HG03135 (cell line): ENCODE measurements at regions not wholly inside any gene's neighbourhood (a gene's known extent, or its start where the extent isn't known, plus 50 kb on each side); places are given as distances from the start of the nearest gene placed in this dataset.

Experiments used
- ATAC-seq: cut with Tn5 transposase; IDR thresholded peaks from one replicate; pipeline ENCODE4 v1.9.1; 2021; ENCODE audit warnings: mild to moderate bottlenecking, moderate library complexity; ENCODE audit not compliant: unreplicated experiment

DNA sequence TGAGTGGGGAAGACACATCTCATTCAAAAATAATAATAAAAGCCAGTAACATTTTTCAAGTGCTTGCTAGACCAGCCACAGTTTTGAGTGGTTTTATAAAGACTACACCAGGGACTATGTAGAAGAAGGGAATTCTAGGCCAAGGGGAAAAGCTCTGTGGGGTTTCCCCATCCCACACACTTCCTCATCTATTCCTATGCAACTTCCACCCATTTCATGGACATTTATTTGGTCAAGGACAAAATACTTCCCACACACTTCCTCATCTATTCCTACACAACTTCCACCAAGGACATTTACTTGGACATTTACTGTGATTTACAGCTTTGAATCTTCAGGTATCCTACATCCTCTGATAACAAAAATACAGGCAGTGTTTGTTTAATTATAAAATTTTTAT, 86.5 kb upstream of the KLF3 start:
- ATAC-seq: no peak

DNA sequence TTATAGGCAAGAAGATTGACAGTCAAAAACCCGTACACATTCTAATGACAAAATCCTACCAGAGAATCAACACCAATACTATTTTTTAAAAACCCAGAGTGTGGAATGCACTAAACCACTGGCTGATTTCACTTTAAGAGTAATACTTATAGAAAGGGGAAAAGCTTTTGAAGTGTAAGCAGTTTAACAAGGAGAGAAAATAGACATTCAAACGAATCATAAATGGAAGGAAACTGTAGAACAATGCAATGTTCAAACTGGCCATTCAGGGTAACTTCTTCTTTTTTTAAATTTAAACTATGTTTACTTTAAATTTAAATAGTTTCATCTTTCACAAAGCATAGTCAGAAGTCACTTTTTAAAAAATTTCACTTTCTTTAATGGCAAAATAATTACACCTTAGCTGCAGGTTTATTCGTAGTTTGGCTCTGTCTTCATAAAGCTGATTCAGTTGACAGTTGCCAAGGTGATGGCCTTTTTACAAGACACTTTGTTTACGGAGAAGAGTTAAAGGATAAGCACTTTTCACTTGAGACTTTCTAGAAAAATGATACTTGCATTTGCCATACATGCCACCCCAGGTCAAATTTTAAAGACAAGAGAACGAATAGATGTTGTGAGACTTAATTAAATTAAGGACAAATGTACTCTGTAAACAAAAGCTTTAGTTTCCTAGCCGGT, 82.4 kb upstream of the KLF3 start:
- no peak for ATAC-seq

DNA sequence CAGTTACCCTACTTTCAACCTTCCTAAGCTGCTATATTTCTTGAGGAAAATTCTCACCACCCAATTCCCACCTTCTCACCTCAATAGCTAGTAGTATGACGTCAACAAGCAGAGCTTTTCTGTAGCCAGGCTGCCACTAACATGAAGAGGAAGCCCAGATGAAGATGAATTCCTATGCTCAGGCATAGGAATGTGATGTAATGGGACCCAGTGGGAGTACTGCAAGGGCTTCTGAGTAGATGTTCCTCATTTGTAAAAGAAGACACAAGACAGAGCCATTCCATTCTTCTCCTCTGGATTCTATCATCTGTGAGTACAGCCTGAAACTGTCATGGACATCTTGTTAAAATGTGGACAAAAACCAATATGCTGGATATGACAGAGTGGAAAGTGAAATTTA, 81.6 kb upstream of the KLF3 start:
- no peak for ATAC-seq

DNA sequence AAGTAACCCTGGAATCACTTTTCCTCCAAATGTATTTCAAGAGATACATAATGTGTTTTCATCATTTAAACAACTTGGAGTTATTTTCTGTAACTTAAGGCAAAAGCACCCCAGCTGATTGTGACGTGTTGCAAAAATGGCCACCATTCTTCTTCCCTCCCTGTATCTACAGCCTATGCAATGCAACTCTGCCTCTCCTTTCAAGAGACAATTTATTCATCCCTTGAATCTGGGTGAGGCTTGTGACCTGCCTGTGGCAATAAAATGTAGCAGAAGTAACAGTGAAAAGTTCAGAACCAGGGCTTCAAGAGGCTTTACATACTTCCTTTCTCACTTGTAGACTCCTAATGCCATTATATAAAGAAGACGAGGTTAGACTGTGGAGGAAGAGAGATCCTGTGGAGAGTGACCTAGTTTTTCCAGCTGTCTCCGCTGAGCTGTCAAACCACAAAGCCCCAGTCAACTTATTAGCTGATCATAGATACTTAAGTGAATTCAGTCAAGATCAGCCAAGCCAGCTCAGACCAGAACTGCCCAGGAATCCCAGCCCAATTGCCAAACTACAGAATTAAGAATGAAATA, 81.0 kb upstream of the KLF3 start:
- no peak for ATAC-seq

DNA sequence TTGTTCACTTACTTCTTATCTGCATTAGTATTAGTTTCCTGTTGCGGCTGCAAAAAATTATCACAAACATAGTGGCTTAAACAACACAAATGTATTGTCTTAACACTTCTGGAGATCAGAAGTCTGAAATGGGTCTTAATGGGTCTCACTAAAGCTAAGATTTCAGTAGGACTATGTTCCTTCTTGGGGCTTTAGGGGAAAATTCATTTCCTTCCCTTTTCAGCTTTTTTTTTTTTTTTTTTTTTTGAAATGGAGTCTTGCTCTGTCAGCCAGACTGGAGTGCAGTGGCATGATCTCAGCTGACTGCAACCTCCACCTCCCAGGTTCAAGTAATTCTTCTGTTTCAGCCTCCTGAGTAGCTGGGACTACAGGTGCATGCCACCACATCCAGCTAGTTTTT, 78.1 kb upstream of the KLF3 start:
- no peak for ATAC-seq

DNA sequence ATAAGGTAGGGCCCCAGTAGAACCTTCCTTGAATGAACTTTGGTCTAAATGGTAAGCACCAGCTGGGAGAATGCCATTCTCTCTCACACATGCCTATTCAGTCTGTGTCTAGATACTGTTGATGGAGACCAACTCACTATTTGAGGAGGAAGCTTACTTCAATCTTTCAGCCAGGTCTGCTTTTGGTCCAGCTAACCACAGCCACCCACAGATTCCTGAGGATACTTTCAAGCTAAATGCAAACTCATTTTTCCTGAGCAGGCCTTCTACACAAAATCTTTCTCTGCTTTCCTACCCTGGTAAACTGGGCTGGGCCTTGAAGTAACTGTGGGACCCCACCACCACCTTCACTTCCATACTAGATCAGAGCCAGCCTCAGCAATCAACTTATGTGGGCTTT, 76.9 kb upstream of the KLF3 start:
- ATAC-seq: no peak

DNA sequence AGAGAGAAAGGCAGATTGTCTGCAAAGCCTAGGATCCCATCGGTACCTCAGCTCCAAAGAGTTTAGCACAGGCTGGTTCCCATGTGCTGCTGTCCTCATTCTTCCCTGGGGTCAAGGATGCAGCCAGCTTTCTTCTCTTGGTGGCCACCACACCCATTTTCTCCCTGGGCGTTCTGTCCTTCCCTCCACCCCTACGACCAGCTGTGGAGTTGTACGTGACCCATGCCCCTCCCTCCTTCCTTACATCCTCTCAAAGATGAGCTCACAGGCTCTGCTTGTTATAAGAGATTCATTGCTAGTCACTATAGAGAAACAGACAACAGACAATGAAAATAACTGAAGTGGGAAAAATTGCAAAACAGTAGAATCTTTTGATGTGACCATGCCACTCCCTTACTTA, 74.0 kb upstream of the KLF3 start:
- no peak for ATAC-seq

DNA sequence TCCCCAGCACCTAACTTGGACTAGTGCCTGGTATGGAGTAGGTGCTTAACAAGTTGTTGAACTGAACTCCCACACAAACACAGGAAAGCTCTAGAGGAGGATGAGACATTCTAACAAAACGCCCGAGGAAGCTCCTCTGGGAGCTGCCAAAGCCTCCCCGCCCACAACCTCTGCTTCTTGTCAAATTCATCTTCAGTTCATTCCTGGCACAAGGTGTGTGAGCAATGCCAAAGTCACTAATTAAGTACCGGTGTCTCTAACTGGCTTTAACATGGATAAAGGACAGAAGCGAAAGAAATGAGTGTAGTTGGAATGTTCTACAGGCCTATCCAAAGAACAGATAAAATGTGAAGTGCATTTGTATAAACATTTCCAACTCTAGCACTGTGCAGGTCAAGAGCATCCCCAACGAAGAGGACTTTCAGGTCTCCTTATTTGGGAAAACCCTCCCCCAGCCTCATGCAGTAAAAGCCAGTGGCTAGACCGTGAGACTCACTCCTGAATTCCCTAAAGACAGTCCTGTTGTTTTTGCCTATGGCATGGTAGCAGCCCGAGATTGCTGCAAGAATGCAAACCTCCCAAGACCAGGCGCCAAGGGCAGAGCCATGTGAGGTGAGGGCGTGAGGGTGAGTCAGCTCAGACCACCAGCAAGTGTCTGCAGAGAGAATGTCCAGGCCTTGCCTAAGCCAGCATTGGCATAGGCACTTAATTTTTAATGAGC, 72.2 kb upstream of the KLF3 start:
- ATAC-seq: no peak

DNA sequence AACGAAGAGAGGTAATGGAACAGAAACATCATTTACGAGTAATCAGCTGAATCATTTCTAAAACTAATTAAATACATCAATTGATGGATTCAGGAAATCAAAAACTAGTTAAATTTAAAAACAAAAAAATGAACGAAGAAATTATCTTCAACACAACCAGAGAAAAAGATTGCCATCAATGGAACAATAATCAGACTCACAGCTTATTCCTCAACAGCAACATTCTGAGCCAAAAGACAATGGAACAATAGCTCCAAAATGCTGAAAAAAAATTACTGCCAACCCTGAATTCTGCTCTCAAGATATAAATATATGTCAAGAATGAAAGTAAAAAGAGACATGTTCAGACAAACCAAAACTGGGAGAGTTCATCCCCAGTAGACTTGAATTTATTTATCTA, 65.5 kb upstream of the KLF3 start:
- ATAC-seq: no peak

DNA sequence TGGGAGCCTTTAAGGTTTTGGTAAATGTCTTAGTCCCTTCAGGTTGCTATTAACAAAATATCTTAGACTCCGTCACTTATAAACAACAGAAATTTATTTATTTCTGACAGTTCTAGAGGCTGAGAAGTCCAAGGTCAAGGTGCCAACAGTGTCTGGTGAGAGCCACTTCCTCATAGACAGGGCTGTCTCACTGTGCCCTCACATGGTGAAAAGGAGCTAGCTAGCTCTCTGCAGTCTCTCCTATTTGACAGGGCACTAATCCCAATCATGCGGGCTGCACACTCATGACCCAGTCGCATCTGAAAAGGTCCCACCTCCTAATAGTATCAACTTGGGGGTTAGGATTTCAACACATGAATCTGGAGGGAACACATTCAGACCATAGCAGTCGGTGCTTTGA, 63.4 kb upstream of the KLF3 start:
- no peak for ATAC-seq

DNA sequence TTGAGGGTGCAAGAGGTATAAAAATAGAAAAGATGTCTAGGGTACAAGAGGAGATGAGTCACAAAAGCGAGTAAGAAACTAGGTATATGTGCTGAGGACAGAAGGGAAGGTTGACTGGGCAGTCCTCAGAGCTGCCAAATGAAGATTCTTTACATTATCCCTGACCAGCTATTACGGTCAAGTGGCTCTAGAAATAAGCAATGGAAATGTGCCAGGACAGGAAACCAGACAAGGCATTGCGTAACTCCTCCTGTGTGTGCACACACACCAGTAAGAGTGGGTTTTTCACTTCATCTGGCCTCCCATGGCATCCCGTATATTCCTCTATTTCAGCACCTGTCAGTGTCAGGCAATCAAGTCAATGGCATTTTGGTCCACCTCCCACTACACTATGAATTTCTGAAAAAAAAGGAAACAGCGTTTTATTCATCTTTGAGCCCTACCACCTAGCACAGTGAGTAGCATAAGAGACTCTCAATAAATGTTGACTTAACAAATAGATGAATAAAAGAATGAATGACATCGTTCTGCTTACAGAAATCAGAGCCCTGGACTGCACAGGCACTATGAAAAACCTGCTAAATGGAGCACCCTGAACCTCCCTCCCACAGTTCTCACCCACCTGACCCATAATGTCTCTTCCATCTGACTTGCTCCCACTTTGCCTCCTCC, 62.6 kb upstream of the KLF3 start:
- no peak for ATAC-seq

DNA sequence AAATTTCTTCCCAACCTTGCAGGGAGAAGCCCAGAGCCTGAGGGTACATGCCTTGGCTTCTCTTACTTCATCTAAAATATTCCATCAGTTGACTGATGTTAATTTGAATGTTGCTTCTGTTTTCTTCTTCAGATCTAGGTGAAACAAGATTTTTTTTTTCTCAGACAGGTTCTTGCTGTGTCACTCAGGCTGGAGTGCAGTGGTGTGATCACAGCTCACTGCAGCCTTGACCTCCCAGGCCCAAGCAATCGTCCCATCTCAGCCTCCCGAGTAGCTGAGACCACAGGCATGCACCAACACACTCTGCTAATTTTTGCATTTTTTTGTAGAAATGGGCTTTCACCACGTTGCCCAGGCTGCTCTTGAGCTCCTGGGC, 62.1 kb upstream of the KLF3 start:
- ATAC-seq: no peak

DNA sequence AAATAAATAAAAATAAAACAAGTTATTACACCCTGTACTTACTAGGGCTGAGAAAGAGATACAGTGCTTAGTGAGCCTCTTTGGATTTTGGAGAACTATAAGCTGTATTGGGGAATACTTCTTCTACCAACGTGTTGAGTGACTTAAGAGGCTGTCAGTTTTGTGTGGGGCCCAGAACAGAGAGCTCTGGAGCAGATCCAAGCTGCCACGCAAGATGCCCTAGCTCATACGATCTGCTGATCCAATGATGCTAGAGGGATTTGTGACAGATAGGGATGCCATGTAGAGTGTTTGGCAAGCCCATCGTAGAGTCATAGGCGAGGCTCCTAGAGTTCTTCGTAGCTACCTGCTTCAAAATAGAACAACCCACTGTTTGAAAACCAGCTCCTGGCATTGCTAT, 60.3 kb upstream of the KLF3 start:
- no peak for ATAC-seq

DNA sequence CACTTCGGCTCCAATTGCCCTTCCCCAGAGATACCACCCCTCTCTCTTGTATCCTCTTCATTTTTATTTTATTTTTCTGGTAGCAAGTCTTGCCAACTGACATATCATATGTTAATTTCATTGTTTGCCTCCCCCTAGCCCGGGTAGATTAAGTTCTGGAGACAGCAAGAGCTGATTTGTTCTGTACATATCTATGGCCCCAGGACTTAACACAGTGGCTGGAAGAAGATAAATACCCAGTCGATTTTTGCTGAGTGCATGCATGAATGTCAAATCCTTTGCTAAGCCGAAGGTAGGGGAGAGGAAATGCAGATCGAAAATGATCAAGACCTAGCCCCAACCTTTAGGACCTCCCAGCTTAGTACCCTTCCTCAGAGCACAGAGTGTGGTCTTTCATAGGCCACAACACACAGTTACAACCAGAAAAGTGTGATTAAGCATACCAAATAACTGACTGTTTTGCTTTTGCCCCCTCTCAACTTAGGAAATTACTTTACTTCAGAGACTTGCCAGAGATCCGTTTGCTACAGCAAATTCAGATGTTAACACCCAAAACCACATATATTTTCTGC, 58.7 kb upstream of the KLF3 start:
- ATAC-seq: no peak

DNA sequence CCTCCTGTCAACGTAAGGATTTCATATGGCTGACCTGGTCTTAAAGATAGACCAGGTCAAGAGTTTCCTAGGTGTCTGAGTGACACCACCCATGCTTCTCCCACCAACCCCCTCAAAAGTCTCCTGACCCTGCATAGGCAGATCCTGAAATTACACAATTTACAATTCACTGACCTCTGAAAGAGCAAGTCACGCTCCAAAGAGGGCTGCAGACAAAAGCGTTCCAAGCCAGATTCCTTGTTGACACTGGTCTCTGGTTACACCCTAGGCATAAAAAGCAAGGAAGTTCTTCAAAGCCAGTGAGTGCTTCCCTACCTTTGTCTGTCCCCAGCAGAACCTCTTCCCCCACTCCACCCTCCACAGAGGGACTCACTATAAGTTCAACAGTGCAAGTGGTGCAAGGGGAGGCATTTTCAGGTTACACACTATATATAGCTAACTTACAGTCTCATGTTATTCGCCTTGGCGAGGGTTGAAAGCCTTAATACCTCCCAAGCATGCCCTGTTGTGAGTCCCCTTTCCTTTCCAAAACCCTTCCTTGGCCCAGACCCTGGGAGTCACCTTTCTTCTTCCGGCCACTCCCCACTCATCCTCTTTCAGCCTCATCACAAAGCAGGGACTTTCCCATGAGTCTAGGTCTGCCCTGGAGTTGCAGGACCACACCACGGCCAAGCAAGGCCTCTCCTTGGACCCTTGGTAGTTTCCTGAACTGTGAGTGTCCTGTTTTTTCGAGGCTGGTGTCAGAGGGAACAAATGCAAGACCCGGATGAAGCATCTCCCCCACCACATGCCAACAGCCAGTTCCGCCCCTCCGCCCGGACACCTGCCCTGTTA, 58.0 kb upstream of the KLF3 start:
- no peak for ATAC-seq

DNA sequence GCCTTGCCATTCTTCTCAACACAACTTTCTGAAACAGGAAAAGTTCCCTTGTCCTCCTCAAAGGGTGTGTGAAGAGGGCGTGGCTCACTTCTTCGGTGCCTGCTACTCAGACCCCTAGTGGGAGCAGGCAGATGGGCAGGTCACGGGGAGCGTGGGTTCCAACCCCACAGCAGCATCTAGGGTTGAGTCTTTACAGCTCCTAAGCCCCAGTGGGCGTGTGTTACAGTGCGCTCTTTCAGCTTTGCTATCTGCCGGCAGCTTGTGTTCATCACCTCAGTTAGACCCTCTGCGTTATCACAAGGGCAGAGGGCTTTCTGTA, 57.5 kb upstream of the KLF3 start:
- ATAC-seq: no peak

DNA sequence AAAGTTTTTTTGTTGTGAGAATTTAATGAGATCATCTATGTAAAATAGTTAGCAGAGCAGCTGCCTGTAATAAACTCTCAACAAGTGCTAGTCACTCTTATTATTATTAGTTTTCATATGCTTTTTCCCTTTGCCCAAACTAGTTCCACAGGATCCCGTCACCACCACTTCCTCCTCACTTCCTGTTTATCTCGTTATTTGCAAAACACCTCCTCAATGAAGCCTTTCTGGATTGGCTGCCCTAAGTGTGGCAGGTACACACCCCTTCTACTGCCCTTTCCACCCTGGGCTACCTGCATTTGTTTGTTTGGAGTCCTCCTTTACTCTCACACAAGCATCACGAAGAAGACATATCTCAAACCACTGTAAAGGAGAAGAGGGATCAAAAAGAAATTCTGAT, 54.4 kb upstream of the KLF3 start:
- ATAC-seq: no peak

DNA sequence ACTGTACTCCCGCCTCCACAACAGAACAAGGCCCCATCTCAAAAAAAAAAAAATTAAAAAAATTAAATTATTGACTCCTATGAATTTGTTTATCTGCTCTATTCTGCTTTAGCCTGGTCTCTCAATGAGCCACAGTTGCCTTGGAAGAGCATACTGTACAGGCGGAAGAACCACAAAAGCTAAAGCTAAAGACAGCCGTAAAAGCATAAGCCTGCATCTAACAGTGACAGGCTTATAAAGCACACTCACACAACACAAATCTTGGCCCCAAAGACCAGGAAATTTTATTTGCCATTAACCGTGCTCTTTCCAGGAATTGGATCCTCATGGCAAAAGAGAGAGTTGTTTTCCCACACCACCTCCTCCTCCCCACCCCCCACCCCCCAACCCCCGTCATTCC, 53.5 kb upstream of the KLF3 start:
- no peak for ATAC-seq

DNA sequence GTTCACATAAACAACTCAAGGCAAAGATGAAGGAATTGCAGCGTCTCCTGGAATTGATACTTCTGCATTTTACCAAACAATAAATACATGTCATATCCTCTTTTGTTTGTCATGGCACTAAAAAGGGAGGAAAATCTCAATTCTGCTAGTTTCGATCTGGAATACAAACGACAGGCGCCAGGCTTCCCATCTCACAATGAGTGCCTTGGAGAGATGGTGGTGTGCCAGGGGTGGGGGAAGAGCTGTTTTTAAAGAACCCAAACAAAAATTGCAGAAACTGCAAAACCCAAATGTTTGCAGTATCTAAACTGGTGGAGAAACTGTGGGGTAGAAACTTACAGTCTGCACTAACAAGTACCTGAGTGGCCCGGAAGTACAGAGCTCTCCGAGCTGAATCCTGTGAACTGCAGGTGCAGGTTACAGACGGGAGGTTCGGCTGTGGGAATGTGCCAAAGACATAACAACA, 53.0 kb upstream of the KLF3 start:
- no peak for ATAC-seq

DNA sequence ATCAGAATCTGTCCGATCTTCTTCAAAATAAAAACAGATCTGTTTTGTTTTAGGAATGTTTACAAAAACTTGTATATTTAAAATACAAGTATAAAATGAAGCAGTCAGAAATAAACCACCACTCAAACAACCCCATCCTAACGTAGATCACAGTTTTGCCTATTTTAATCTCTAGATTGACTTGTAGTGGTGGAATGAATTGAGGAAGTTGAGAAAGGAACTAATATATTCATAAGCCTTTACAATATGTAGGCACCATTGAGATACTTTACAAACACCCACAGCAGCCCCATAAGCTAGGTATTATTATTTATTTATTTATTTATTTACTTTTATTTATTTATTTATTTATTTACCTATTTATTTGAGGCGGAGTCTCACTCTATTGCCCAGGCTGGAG, 52.3 kb upstream of the KLF3 start:
- no peak for ATAC-seq
